HT1080 (cell line): ENCODE measurements at regions not wholly inside any gene's neighbourhood (a gene's known extent, or its start where the extent isn't known, plus 50 kb on each side); places are given as distances from the start of the nearest gene placed in this dataset.

ENCODE experiments used
- DNase-seq: peaks from one replicate; pipeline ENCODE4 v3.0.0-alpha.2; 2015; ENCODE audit warnings: low read depth

GRCh38 chr14:101380940-101381339, 180.4 kb upstream of the DIO3 start:
- DNase-seq, result no peak

- no peak for DNase-seq
These were observed 177.5 kb upstream of the DIO3 start for GRCh38 chr14:101383737-101384338.

GRCh38 chr14:101394374-101394773, 166.9 kb upstream of the DIO3 start:
- no peak for DNase-seq

- no peak for DNase-seq
These were observed 165.5 kb upstream of the DIO3 start for GRCh38 chr14:101395779-101396178.

- DNase-seq, result no peak
These were observed 164.1 kb upstream of the DIO3 start for GRCh38 chr14:101397206-101397605.

GRCh38 chr14:101398011-101398410, 163.3 kb upstream of the DIO3 start:
- DNase-seq, result no peak

- no peak for DNase-seq
These were observed 161.4 kb upstream of the DIO3 start for GRCh38 chr14:101399737-101400517.

GRCh38 chr14:101400830-101401229, 160.5 kb upstream of the DIO3 start:
- no peak for DNase-seq

GRCh38 chr14:101402936-101403660, 158.2 kb upstream of the DIO3 start:
- DNase-seq, result no peak

GRCh38 chr14:101404426-101405170, 156.7 kb upstream of the DIO3 start:
- DNase-seq, result no peak

- no peak for DNase-seq
These were observed 156.0 kb upstream of the DIO3 start for GRCh38 chr14:101405171-101405883.

- DNase-seq, result no peak
These were observed 154.4 kb upstream of the DIO3 start for GRCh38 chr14:101406921-101407320.

- DNase-seq, result no peak
These were observed 154.0 kb upstream of the DIO3 start for GRCh38 chr14:101407328-101407727.

- no peak for DNase-seq
These were observed 153.0 kb upstream of the DIO3 start for GRCh38 chr14:101408077-101408831.

- no peak for DNase-seq
These were observed 152.2 kb upstream of the DIO3 start for GRCh38 chr14:101409006-101409543.

GRCh38 chr14:101410126-101410525, 151.2 kb upstream of the DIO3 start:
- DNase-seq, result no peak

GRCh38 chr14:101411151-101411550, 150.1 kb upstream of the DIO3 start:
- DNase-seq, result no peak

GRCh38 chr14:101411779-101412178, 149.5 kb upstream of the DIO3 start:
- no peak for DNase-seq

- no peak for DNase-seq
These were observed 148.6 kb upstream of the DIO3 start for GRCh38 chr14:101412739-101413138.

- DNase-seq, result no peak
These were observed 143.9 kb upstream of the DIO3 start for GRCh38 chr14:101417434-101417833.
